ENCODE measurements at regions not wholly inside any gene's neighbourhood (a gene's known extent, or its start where the extent isn't known, plus 50 kb on each side); places are given as distances from the start of the nearest gene placed in this dataset.

- H3K9me3 ChIP-seq, result no peaks in the 10 kb centered on the region
- TF ChIP-seq POLR2A (IDR thresholded peaks at IDR 0.05), result no peak
- no peaks in the 10 kb centered on the region for H3K36me3 ChIP-seq (replicated peaks in 1 of 2; ENCODE audit: insufficient read depth in 1 of 2, low read depth in 2 of 2)
- H3K4me3 ChIP-seq, result no peak overlapping the region
- intact Hi-C loops (cut with DNase I), result no loop called here
- 60 to 77% methylated on average over 4 of the region's 4 CpGs for WGBS, 2 donors
- H3K27ac ChIP-seq, result no peak overlapping the region
- DNase-seq (no peak), ATAC-seq (no peak)
- no peaks in the 10 kb centered on the region for H3K4me1 ChIP-seq
- no peaks in the 10 kb centered on the region for H3K27me3 ChIP-seq
These were observed 275.9 kb upstream of the ARHGEF26 start for GRCh38 chr3:153845311-153845710.

GRCh38 chr3:153848702-153849101, 272.5 kb upstream of the ARHGEF26 start:
- TF ChIP-seq CTCF (IDR thresholded peaks at IDR 0.05) (no peak), POLR2A (IDR thresholded peaks at IDR 0.05) (no peak)
- 6 to 31% methylated on average over 3 of the region's 3 CpGs for WGBS, 2 donors

GRCh38 chr3:153852355-153852754, 268.8 kb upstream of the ARHGEF26 start:
- Histone ChIP-seq H3K27ac (no peak overlapping the region), H3K4me1 (no peaks in the 10 kb centered on the region), H3K36me3 (replicated peaks in 1 of 2; ENCODE audit: insufficient read depth in 1 of 2, low read depth in 2 of 2) (no peaks in the 10 kb centered on the region), H3K9me3 (no peaks in the 10 kb centered on the region), H3K27me3 (no peaks in the 10 kb centered on the region), H3K4me3 (no peak overlapping the region)
- DNase-seq, result no peak
- ATAC-seq, result no peak
- 41 to 47% methylated on average over 2 of the region's 2 CpGs for WGBS, 2 donors
- TF ChIP-seq CTCF (IDR thresholded peaks at IDR 0.05), result no peak
- TF ChIP-seq POLR2A (IDR thresholded peaks at IDR 0.05), result no peak
- intact Hi-C loops (cut with DNase I), result no loop called here

More at GRCh38 chr3:153848702-153849101, 272.5 kb upstream of the ARHGEF26 start:
- Histone ChIP-seq H3K27me3 (no peaks in the 10 kb centered on the region), H3K36me3 (replicated peaks in 1 of 2; ENCODE audit: insufficient read depth in 1 of 2, low read depth in 2 of 2) (no peaks in the 10 kb centered on the region), H3K4me3 (no peak overlapping the region), H3K4me1 (no peaks in the 10 kb centered on the region), H3K27ac (no peak overlapping the region), H3K9me3 (no peaks in the 10 kb centered on the region)
- ATAC-seq (no peak), DNase-seq (no peak)
- intact Hi-C loops (cut with DNase I), result no loop called here

- DNase-seq (no peak), ATAC-seq (no peak)
- WGBS, 2 donors, result 34 to 36% methylated on average over 1 of the region's 1 CpG
- Histone ChIP-seq H3K4me3 (no peak overlapping the region), H3K4me1 (no peaks in the 10 kb centered on the region), H3K27ac (no peak overlapping the region), H3K36me3 (replicated peaks in 1 of 2; ENCODE audit: insufficient read depth in 1 of 2, low read depth in 2 of 2) (no peaks in the 10 kb centered on the region), H3K27me3 (no peaks in the 10 kb centered on the region), H3K9me3 (no peaks in the 10 kb centered on the region)
- intact Hi-C loops (cut with DNase I), result no loop called here
- TF ChIP-seq CTCF (IDR thresholded peaks at IDR 0.05) (no peak), POLR2A (IDR thresholded peaks at IDR 0.05) (no peak)
These were observed 268.0 kb upstream of the ARHGEF26 start for GRCh38 chr3:153853163-153853562.

GRCh38 chr3:153855772-153856171, 265.4 kb upstream of the ARHGEF26 start:
- intact Hi-C loops (cut with DNase I), result no loop called here
- Histone ChIP-seq H3K36me3 (replicated peaks in 1 of 2; ENCODE audit: insufficient read depth in 1 of 2, low read depth in 2 of 2) (no peaks in the 10 kb centered on the region), H3K4me1 (no peaks in the 10 kb centered on the region), H3K27ac (no peak overlapping the region), H3K9me3 (no peaks in the 10 kb centered on the region), H3K27me3 (no peaks in the 10 kb centered on the region), H3K4me3 (no peak overlapping the region)
- no peak for TF ChIP-seq POLR2A (IDR thresholded peaks at IDR 0.05)
- TF ChIP-seq CTCF (IDR thresholded peaks at IDR 0.05), result no peak
- ATAC-seq (no peak), DNase-seq (no peak)
- 74 to 81% methylated on average over 1 of the region's 1 CpG for WGBS, 2 donors

Data from body of pancreas (tissue), 4 donors.